Psoas muscle (tissue), 7 donors: ENCODE measurements at regions not wholly inside any gene's neighbourhood (a gene's known extent, or its start where the extent isn't known, plus 50 kb on each side); places are given as distances from the start of the nearest gene placed in this dataset.

ENCODE experiments used
- ATAC-seq, 4 donors: fragments of 200-7000 bp; cut with Tn5 transposase; one replicate each; pipeline ENCODE4 v1.9.1; 2020; ENCODE audit warnings: moderate library complexity in 3 of 4, mild to moderate bottlenecking in 2 of 4
- DNase-seq, 2 donors: peaks; one replicate each; pipeline ENCODE4 v3.0.0-alpha.2; 2020
- H3K27ac ChIP-seq: fragments of 200-600 bp; one replicate; pipeline ENCODE4 v1.8.0; 2022
- H3K27me3 ChIP-seq, 3 donors: fragments of 200-600 bp in 1 of 3; one replicate each; pipeline versions ENCODE4 v1.6.1 to v1.8.0; 2013 to 2022; ENCODE audit warnings: low read length in 2 of 3, mild to moderate bottlenecking in 2 of 3, moderate library complexity in 1 of 3; ENCODE audit not compliant: insufficient read depth in 3 of 3
- H3K36me3 ChIP-seq, 2 donors: fragments of 200-600 bp in 1 of 2; one replicate each; pipeline versions ENCODE4 v1.6.1 to v1.8.0; 2013 to 2022; ENCODE audit warnings: low read depth in 1 of 2, mild to moderate bottlenecking in 1 of 2, moderate library complexity in 1 of 2; ENCODE audit not compliant: insufficient read depth in 1 of 2
- H3K4me1 ChIP-seq: fragments of 200-600 bp; one replicate; pipeline ENCODE4 v1.8.0; 2022
- H3K4me3 ChIP-seq: fragments of 200-600 bp; one replicate; pipeline ENCODE4 v1.8.0; 2022; ENCODE audit warnings: mild to moderate bottlenecking
- H3K9me3 ChIP-seq: fragments of 200-600 bp; one replicate; pipeline ENCODE4 v1.8.0; 2022
- WGBS, 3 donors: extraction: QIAGEN DNeasy Blood & Tissue Kit; methylation state at CpG; one replicate each; pipeline versions ENCODE4 v1.1.6 to v1.1.7; 2013; 5-methylcytosine and 5-hydroxymethylcytosine counted together
- intact Hi-C, 2 donors: fragments of 100-400 bp; cut with DNase I; formaldehyde crosslinking; loops; one replicate each; pipeline versions ENCODE4 v1.11.0 to v1.14.2; 2022
- TF ChIP-seq, protein P1 (sequence below): fragments of 200-600 bp; IDR thresholded peaks from one replicate; pipeline ENCODE4 v1.8.0; 2022; ENCODE audit warnings: antibody characterized with exemption
- donor health status: healthy with polysubstance abuse.
- donor health status: DM: no; HTN: no; CAD: no; lungs with moderate emphysema.
- donor health status: Bipolar disorder and iron deficiency.
- donor health status: healthy.
- donor health status: DM: yes; HTN: yes; CAD: no.
- donor health status: DM: no; HTN: no; CAD: no.
- donor health status: DM: yes; HTN: yes; CAD: no.

DNA sequence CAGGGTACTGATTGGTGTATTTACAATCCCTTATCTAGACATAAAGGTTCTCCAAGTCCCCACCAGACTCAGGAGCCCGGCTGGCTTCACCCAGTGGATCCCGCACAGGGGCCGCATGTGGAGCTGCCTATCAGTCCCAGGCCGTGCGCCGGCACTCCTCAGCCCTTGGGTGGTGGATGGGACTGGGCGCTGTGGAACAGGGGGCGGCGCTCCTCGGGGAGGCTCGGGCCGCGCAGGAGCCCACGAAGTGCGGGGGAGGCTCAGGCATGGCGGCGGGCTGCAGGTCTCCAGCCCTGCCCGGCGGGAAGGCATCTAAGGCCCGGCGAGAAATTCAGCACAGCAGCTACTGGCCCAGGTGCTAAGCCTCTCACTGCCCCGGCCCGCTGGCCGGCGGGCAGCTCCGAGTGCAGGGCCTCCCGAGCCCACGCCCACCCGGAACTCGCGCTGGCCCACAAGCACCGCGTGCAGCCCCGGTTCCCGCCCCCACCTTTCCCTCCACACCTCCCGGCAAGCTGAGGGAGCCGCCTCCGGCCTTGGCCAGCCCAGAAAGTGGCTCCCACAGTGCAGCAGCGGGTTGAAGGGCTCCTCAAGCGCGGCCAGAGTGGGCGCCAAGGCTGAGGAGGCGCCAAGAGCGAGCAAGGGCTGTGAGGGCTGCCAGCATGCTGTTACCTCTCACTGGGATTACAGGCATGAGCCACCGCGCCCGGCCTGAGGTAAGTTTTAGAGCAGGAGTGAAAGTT lies 60.0 kb upstream of the SCEL start:
- Histone ChIP-seq H3K27me3 (no peaks in the 10 kb centered on the region), H3K4me1 (peaks cover 7% of the 10 kb centered on the region), H3K36me3 (no peaks in the 10 kb centered on the region), H3K9me3 (no peaks in the 10 kb centered on the region), H3K27ac (no peak overlapping the region), H3K4me3 (no peak overlapping the region)
- no peak for DNase-seq
- WGBS, 3 donors = 96 to 98% (median 97%) methylated on average over 35 to 47 of the region's 47 CpGs
- intact Hi-C loops = loop anchor here (5.0 to 10.0 kb wide), 2 partner anchors 141 to 148 kb away; partner anchors contain the start of gene MYCBP2 (in 1 of the 2)
- no peak for ATAC-seq
- TF ChIP-seq, protein P1, sequence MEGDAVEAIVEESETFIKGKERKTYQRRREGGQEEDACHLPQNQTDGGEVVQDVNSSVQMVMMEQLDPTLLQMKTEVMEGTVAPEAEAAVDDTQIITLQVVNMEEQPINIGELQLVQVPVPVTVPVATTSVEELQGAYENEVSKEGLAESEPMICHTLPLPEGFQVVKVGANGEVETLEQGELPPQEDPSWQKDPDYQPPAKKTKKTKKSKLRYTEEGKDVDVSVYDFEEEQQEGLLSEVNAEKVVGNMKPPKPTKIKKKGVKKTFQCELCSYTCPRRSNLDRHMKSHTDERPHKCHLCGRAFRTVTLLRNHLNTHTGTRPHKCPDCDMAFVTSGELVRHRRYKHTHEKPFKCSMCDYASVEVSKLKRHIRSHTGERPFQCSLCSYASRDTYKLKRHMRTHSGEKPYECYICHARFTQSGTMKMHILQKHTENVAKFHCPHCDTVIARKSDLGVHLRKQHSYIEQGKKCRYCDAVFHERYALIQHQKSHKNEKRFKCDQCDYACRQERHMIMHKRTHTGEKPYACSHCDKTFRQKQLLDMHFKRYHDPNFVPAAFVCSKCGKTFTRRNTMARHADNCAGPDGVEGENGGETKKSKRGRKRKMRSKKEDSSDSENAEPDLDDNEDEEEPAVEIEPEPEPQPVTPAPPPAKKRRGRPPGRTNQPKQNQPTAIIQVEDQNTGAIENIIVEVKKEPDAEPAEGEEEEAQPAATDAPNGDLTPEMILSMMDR = no peak

DNA sequence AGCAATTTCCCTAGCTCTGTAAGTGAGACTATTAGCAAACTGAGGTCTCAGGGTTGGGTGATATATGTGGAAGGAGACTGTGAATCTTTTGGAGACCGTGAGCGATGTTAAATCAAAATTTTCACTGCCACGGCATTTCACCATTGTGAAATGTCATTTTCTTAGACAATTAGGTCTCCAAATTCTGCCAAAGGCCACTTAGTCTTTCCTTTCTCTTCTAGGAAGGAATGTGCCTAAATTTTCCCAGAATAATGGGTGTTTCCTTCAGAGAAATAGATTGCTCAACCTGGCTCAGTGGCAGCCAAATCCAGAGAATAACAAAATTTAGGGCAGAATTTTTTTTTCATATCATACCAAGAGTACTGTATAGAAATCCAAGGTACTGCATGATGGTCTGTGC lies 64.5 kb upstream of the SCEL start:
- H3K9me3 ChIP-seq = no peaks in the 10 kb centered on the region
- WGBS, 3 donors = 65 to 88% (median 70%) methylated on average over 3 of the region's 3 CpGs
- intact Hi-C loops = loop anchor here in 1 of 2 donors (10.0 kb wide), 1 partner anchor 136 kb away; no protein-coding TSS in a partner anchor
- H3K27ac ChIP-seq = no peak overlapping the region
- H3K4me1 ChIP-seq = no peaks in the 10 kb centered on the region
- H3K36me3 ChIP-seq = no peaks in the 10 kb centered on the region
- TF ChIP-seq, protein P1 = no peak
- no peaks in the 10 kb centered on the region for H3K27me3 ChIP-seq
- DNase-seq (no peak), ATAC-seq (peak in 1 of 4 donors; percentile 42)
- H3K4me3 ChIP-seq = no peak overlapping the region

DNA sequence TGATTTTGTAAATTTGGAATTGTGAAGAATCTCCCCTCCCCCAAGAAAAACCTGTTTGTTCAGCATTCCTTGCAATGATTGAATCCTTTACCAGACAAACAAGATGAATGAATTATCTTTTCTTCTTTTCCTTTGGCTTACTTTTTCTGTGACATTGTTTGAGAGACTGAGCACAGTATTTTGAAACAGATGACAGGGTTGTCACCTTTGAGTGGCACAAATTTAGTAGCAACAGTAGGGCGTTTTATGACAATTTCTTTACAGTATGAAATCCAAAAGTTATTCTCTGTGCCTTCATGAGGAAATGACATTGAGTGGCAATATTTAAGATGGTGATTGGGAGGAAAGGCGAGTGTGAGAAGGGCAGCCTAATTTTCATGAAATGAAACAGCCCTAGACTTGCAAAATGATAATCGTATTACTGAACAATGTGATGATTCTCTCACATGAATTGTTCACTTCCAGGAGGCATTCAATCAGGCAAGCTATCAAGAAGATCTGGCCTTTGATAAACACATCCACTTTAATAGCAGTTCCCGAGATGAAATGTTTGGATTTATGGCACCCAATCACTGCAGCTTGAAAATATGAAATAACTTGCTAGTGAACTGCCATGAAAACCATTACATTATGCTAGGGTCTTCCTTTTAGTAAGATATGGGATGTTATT lies 68.6 kb upstream of the SCEL start:
- Histone ChIP-seq H3K4me3 (no peak overlapping the region), H3K27me3 (no peaks in the 10 kb centered on the region), H3K9me3 (no peaks in the 10 kb centered on the region), H3K36me3 (no peaks in the 10 kb centered on the region), H3K4me1 (no peaks in the 10 kb centered on the region), H3K27ac (no peak overlapping the region)
- WGBS, 3 donors = 83 to 88% (median 84%) methylated on average over 4 of the region's 4 CpGs
- intact Hi-C loops = no loop called here
- DNase-seq (no peak), ATAC-seq (no peak)
- TF ChIP-seq, protein P1 = no peak

DNA sequence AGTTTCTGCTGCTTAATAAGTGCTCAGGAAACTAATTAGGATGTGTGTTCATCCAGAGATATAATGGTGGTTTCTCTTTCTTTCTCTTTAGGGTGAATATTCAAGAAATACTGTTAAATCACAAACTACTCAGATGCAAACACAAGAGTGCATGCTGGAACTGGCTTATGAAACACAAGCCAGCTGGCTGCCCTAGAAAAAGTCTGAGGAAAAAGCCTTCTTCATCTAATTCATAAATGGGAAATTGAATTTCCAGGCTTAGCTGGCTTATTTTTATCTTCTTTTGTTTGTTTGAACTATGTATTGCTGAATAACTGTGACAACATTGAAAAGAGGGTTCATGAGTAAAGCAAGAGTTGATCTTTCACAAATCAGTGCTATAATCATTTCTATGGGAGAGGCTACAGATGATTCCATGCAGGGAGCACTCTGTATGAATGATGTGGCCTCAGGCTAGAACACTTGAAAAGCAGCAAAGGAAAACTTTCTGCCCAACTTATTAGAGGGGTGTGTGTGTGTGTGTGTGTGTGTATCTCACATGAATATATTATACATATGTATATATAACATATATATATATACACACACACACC lies 69.8 kb upstream of the SCEL start:
- H3K36me3 ChIP-seq = no peaks in the 10 kb centered on the region
- intact Hi-C loops = no loop called here
- H3K9me3 ChIP-seq = no peaks in the 10 kb centered on the region
- no peak overlapping the region for H3K27ac ChIP-seq
- DNase-seq = no peak
- H3K4me1 ChIP-seq = no peaks in the 10 kb centered on the region
- no peak for ATAC-seq
- TF ChIP-seq, protein P1 = no peak
- H3K27me3 ChIP-seq = no peaks in the 10 kb centered on the region
- no peak overlapping the region for H3K4me3 ChIP-seq
